ENCODE measurements at regions not wholly inside any gene's neighbourhood (a gene's known extent, or its start where the extent isn't known, plus 50 kb on each side); places are given as distances from the start of the nearest gene placed in this dataset.

DNA sequence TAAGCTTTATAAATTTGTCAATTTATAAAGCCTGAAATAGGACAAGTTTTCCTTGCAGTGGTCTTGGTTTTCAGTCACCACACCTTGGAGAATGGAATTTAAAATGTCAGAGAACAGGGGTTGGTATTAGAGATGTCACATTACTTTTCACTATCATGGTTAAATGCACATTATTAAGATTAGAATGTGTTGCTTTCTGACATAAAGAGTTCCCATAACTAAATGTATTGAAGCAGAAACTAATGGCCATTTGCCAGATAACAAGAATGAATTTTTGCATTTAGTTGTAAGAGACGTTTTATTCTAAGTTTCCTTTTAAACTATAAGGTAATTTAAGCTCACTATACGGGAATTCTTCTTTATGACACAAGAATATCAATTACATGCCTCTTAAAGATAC, 172.3 kb downstream of the ARL4A start:
- no peak for TF ChIP-seq REST (IDR thresholded peaks at IDR 0.05; ENCODE audit: insufficient read depth in 1 of 2, low read depth in 2 of 2, low read length in 2 of 2)
- no peak for TF ChIP-seq SIN3A (IDR thresholded peaks at IDR 0.05; ENCODE audit: borderline replicate concordance, insufficient read depth, low read length)

GRCh38 chr7:12861070-12861469, 173.6 kb downstream of the ARL4A start:
- TF ChIP-seq SIN3A (IDR thresholded peaks at IDR 0.05; ENCODE audit: borderline replicate concordance, insufficient read depth, low read length) = no peak
- TF ChIP-seq POLR2AphosphoS5 (IDR thresholded peaks at IDR 0.05; ENCODE audit: low read depth, low read length) = no peak
- no peak for TF ChIP-seq FOXP2 (optimal IDR thresholded peaks at IDR 0.05; ENCODE audit: borderline replicate concordance, extremely low read depth, extremely low read length, insufficient read depth)
- no peak for TF ChIP-seq TAF1 (IDR thresholded peaks at IDR 0.05; ENCODE audit: borderline replicate concordance, insufficient read depth, low read length)
- no peak for TF ChIP-seq REST (IDR thresholded peaks at IDR 0.05; ENCODE audit: insufficient read depth in 1 of 2, low read depth in 2 of 2, low read length in 2 of 2)

GRCh38 chr7:12862146-12862545, 174.7 kb downstream of the ARL4A start:
- no peak for TF ChIP-seq FOXP2 (optimal IDR thresholded peaks at IDR 0.05; ENCODE audit: borderline replicate concordance, extremely low read depth, extremely low read length, insufficient read depth)
- no peak for TF ChIP-seq POLR2AphosphoS5 (IDR thresholded peaks at IDR 0.05; ENCODE audit: low read depth, low read length)
- no peak for TF ChIP-seq SIN3A (IDR thresholded peaks at IDR 0.05; ENCODE audit: borderline replicate concordance, insufficient read depth, low read length)
- TF ChIP-seq TAF1 (IDR thresholded peaks at IDR 0.05; ENCODE audit: borderline replicate concordance, insufficient read depth, low read length) = no peak
- no peak for TF ChIP-seq REST (IDR thresholded peaks at IDR 0.05; ENCODE audit: insufficient read depth in 1 of 2, low read depth in 2 of 2, low read length in 2 of 2)

DNA sequence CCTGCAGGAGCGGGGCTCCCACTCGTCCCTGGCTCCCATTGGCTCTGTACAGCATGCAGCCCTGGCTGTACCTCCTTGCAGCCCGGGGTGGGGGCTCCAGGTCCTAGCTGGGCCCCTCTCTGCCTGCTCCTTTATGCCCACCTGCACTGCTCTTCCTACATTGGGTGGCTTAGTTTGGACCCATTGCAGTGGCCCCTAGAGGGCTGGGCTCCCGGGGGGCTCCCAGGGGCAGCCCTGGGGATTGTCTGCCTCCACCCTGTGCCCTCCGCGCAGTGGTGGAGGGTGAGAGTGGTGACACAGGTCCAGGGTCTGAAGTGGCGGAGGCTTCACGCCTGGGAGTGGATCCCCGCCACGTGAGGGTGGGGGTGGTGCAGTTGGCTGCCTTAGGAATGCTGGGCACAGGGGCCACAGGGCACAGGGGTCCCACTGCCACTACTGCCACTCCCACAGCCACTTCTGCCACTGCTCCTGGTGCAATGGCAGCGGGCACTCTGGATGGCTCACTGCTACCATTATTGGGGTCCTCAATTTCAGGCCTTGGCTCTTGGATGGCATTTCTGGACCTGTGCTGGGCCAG, 177.1 kb downstream of the ARL4A start:
- TF ChIP-seq FOXP2 (optimal IDR thresholded peaks at IDR 0.05; ENCODE audit: borderline replicate concordance, extremely low read depth, extremely low read length, insufficient read depth) (no peak), SIN3A (IDR thresholded peaks at IDR 0.05; ENCODE audit: borderline replicate concordance, insufficient read depth, low read length) (no peak), REST (IDR thresholded peaks at IDR 0.05; ENCODE audit: insufficient read depth in 1 of 2, low read depth in 2 of 2, low read length in 2 of 2) (no peak), TAF1 (IDR thresholded peaks at IDR 0.05; ENCODE audit: borderline replicate concordance, insufficient read depth, low read length) (no peak), POLR2AphosphoS5 (IDR thresholded peaks at IDR 0.05; ENCODE audit: low read depth, low read length) (no peak)

- TF ChIP-seq FOXP2 (optimal IDR thresholded peaks at IDR 0.05; ENCODE audit: borderline replicate concordance, extremely low read depth, extremely low read length, insufficient read depth) = no peak
- TF ChIP-seq REST (IDR thresholded peaks at IDR 0.05; ENCODE audit: insufficient read depth in 1 of 2, low read depth in 2 of 2, low read length in 2 of 2) = no peak
- no peak for TF ChIP-seq TAF1 (IDR thresholded peaks at IDR 0.05; ENCODE audit: borderline replicate concordance, insufficient read depth, low read length)
- TF ChIP-seq POLR2AphosphoS5 (IDR thresholded peaks at IDR 0.05; ENCODE audit: low read depth, low read length) = no peak
- TF ChIP-seq SIN3A (IDR thresholded peaks at IDR 0.05; ENCODE audit: borderline replicate concordance, insufficient read depth, low read length) = no peak
Observed at GRCh38 chr7:12865593-12865992, 178.2 kb downstream of the ARL4A start.
